ENCODE measurements at regions not wholly inside any gene's neighbourhood (a gene's known extent, or its start where the extent isn't known, plus 50 kb on each side); places are given as distances from the start of the nearest gene placed in this dataset.

GRCh38 chr9:107972346-107972745, 482.8 kb upstream of the KLF4 start:
- no peak for TF ChIP-seq CTCF (tag by site-specific recombination; IDR thresholded peaks at IDR 0.05)
- TF ChIP-seq ZNF518A (tag by site-specific recombination; conservative IDR thresholded peaks at IDR 0.05; ENCODE audit: low read depth): no peak
- no peak for TF ChIP-seq ZNF146 (tag by site-specific recombination; IDR thresholded peaks at IDR 0.05)
